Vagina (tissue), 2 donors: ENCODE measurements at regions not wholly inside any gene's neighbourhood (a gene's known extent, or its start where the extent isn't known, plus 50 kb on each side); places are given as distances from the start of the nearest gene placed in this dataset.

Experiments used
- POLR2A ChIP-seq, 2 donors: fragments of 450-650 bp; IDR thresholded peaks; one replicate each; pipeline ENCODE4 v1.6.1; 2017; ENCODE audit warnings: antibody characterized with exemption in 2 of 2, mild to moderate bottlenecking in 2 of 2, moderate library complexity in 2 of 2
- POLR2AphosphoS5 ChIP-seq, 2 donors: sonication (generic); formaldehyde crosslinking; IDR thresholded peaks; one replicate each; pipeline ENCODE4 v1.9.0; 2017; ENCODE audit warnings: antibody characterized with exemption in 2 of 2, mild to moderate bottlenecking in 2 of 2, low read depth in 1 of 2; ENCODE audit not compliant: insufficient read depth in 1 of 2
- TF ChIP-seq, protein P1 (sequence below), 3 experiments: fragments of 450-650 bp in 2 of 3; fragments of 200-600 bp in 1 of 3; sonication (generic) in 1 of 3; IDR thresholded peaks; one replicate each; pipeline ENCODE4 v1.5.1; 2017 to 2019; ENCODE audit warnings: antibody characterized with exemption in 3 of 3, mild to moderate bottlenecking in 2 of 3, moderate library complexity in 2 of 3

GRCh38 chr3:22029480-22029879 lies 278.5 kb upstream of the ZNF385D start:
- TF ChIP-seq, protein P1, sequence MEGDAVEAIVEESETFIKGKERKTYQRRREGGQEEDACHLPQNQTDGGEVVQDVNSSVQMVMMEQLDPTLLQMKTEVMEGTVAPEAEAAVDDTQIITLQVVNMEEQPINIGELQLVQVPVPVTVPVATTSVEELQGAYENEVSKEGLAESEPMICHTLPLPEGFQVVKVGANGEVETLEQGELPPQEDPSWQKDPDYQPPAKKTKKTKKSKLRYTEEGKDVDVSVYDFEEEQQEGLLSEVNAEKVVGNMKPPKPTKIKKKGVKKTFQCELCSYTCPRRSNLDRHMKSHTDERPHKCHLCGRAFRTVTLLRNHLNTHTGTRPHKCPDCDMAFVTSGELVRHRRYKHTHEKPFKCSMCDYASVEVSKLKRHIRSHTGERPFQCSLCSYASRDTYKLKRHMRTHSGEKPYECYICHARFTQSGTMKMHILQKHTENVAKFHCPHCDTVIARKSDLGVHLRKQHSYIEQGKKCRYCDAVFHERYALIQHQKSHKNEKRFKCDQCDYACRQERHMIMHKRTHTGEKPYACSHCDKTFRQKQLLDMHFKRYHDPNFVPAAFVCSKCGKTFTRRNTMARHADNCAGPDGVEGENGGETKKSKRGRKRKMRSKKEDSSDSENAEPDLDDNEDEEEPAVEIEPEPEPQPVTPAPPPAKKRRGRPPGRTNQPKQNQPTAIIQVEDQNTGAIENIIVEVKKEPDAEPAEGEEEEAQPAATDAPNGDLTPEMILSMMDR (IDR thresholded peaks at IDR 0.05): no peak
- TF ChIP-seq POLR2A (IDR thresholded peaks at IDR 0.05): no peak
- TF ChIP-seq POLR2AphosphoS5 (IDR thresholded peaks at IDR 0.05; ENCODE audit: insufficient read depth in 1 of 2, low read depth in 1 of 2): no peak
